NT2/D1 (cell line): ENCODE measurements at regions not wholly inside any gene's neighbourhood (a gene's known extent, or its start where the extent isn't known, plus 50 kb on each side); places are given as distances from the start of the nearest gene placed in this dataset.

ENCODE experiments used
- DNase-seq: peaks from one replicate; pipeline ENCODE4 v3.0.0-alpha.2; 2011; ENCODE audit warnings: low read depth, low spot score
- H3K27me3 ChIP-seq: 2 replicates; pipeline ENCODE4 v1.6.0; 2011; ENCODE audit warnings: mild to moderate bottlenecking; ENCODE audit not compliant: insufficient read length, insufficient read depth
- H3K36me3 ChIP-seq: 2 replicates; pipeline ENCODE4 v1.6.1; 2011; ENCODE audit warnings: mild to moderate bottlenecking, low read length, mixed read lengths; ENCODE audit not compliant: insufficient read depth, insufficient read length
- H3K4me1 ChIP-seq: 2 replicates; pipeline ENCODE4 v1.5.1; 2011; ENCODE audit not compliant: insufficient read depth, insufficient read length
- H3K4me3 ChIP-seq: 2 replicates; pipeline ENCODE4 v1.5.1; 2011; ENCODE audit warnings: low read depth; ENCODE audit not compliant: insufficient read length
- H3K9ac ChIP-seq: 2 replicates; pipeline ENCODE4 v1.6.0; 2011; ENCODE audit warnings: low read depth; ENCODE audit not compliant: insufficient read length
- H3K9me3 ChIP-seq: 2 replicates; pipeline ENCODE4 v1.5.1; 2011; ENCODE audit warnings: mild to moderate bottlenecking, low read length; ENCODE audit not compliant: insufficient read depth
- SUZ12 ChIP-seq: IDR thresholded peaks from 2 replicates; pipeline ENCODE4 v1.6.1; 2011; ENCODE audit not compliant: insufficient read length, insufficient read depth; ENCODE audit errors: extremely low read depth
- YY1 ChIP-seq: IDR thresholded peaks from 2 replicates; pipeline ENCODE4 v1.6.1; 2011; ENCODE audit not compliant: insufficient read length, insufficient read depth
- ZNF274 ChIP-seq: IDR thresholded peaks from 2 replicates; pipeline ENCODE4 v1.6.1; 2011; ENCODE audit warnings: mild to moderate bottlenecking, low read depth, low read length

DNA sequence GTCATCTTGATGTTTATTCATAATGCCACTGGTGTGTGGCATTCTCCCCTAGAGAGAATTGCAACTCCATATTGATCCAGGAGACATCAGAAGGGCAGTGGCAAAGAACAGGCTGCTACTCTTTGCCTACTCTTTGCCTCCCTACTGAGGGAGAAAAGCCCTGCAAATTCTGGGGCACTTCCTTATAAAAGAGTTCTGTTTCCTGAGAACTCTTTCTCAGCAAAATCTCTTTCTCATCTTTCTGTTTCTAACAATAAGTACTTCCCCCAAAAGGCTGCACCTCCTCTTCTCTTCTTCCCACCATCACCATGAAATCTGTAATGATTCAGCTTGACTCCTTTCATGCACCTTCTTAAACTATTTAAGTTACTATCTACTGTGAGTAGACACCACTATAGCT is 270.3 kb downstream of the MREG start:
- no peak for DNase-seq
- TF ChIP-seq SUZ12 (no peak), YY1 (no peak), ZNF274 (no peak)
- H3K36me3 ChIP-seq, result no peaks in the 10 kb centered on the region

DNA sequence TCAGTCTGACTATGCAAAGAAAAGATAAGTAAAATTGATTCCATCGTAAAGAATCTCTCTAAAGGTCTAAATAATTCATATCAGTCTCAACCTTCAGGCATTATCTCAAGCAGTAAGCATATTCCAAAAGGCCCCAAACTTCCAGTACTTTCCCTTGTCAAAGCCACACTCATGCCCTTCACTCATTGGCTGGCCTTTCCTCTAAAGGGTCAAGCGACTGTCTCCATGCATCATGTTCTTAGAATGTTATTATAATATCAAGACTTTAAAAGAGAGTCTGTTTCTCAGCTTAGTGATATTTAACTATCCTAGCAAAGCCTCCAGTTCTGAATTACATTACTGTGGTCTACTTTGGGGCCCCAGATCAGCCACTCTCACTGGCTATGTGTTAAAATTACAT is 271.3 kb downstream of the MREG start:
- DNase-seq, result no peak
- Histone ChIP-seq H3K27me3 (no peaks in the 10 kb centered on the region), H3K9me3 (no peaks in the 10 kb centered on the region), H3K4me3 (no peak overlapping the region), H3K36me3 (no peaks in the 10 kb centered on the region), H3K4me1 (no peaks in the 10 kb centered on the region), H3K9ac (no peak overlapping the region)
- no peak for TF ChIP-seq ZNF274
- TF ChIP-seq YY1, result no peak
- TF ChIP-seq SUZ12, result no peak

More for the DNA sequence above, 270.3 kb downstream of the MREG start:
- no peaks in the 10 kb centered on the region for H3K9me3 ChIP-seq
- no peaks in the 10 kb centered on the region for H3K27me3 ChIP-seq
- H3K4me3 ChIP-seq, result no peak overlapping the region
- H3K9ac ChIP-seq, result no peak overlapping the region
- no peaks in the 10 kb centered on the region for H3K4me1 ChIP-seq

DNA sequence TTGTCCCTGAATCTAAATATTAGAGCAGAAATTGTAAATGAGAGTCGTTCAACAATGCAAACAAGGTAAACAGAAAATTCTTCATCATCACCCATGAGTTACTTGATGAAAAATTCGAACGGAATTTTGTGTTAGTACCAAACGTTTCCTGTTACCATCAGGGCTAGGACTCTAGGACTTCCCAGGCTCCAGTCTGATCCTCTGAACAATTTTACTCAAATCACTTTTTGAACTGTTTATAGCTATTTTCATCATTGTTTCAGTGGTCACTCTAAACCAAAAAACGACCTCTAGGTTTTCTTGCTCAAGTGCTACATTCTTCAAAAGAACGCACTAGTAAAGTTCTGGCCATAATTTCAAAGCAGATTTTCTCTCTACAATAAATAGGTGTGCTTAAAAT is 273.3 kb downstream of the MREG start:
- H3K9ac ChIP-seq, result no peak overlapping the region
- no peaks in the 10 kb centered on the region for H3K4me1 ChIP-seq
- TF ChIP-seq ZNF274, result no peak
- TF ChIP-seq YY1, result no peak
- no peak for TF ChIP-seq SUZ12
- DNase-seq, result no peak
- H3K36me3 ChIP-seq, result no peaks in the 10 kb centered on the region
- no peaks in the 10 kb centered on the region for H3K27me3 ChIP-seq
- H3K9me3 ChIP-seq, result no peaks in the 10 kb centered on the region; the same call in 1 of the 2 replicates
- no peak overlapping the region for H3K4me3 ChIP-seq

DNA sequence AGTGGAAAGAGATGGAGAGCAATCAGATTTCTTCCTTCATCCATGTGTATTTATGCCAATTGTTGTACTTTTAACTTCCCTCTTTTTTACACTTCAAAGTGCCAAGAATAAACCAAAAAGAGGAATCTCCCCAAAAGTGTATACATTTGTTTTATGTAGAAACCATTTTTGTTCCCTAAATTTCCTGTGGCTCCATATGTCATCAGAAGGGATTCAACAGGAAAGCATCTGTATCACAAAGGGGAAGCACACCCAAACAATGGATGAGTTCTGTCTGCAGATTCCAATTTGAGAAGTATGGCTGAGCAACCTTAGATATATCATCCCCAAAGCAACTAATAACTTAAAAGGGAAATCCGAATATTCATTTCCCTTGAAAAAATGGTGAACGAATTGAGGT is 275.0 kb downstream of the MREG start:
- H3K4me1 ChIP-seq, result no peaks in the 10 kb centered on the region
- no peaks in the 10 kb centered on the region; the same call in 1 of the 2 replicates for H3K9me3 ChIP-seq
- no peak for DNase-seq
- H3K9ac ChIP-seq, result no peak overlapping the region
- H3K36me3 ChIP-seq, result no peaks in the 10 kb centered on the region
- H3K27me3 ChIP-seq, result no peaks in the 10 kb centered on the region
- H3K4me3 ChIP-seq, result no peak overlapping the region
- TF ChIP-seq SUZ12 (no peak), ZNF274 (no peak)

DNA sequence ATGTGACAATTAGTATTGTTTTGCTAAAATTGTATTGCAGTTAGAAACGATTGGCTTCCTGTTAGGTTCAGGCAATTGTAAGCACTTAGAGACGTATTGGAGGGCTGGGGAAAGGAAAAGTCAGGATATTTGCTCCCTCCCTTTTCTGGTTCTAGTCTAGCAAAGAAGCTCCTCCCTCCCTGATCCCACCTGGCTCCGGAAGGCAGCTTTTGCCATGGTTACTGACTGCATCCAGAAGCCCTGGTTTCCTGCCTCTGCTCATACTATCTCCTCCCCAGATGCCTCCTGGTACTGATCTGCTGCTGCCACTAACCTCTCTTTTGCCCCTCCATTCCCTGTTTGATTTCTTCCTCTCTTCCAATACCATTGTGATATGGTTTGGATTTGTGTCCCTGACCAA is 275.9 kb downstream of the MREG start:
- no peak for TF ChIP-seq SUZ12
- Histone ChIP-seq H3K36me3 (no peaks in the 10 kb centered on the region), H3K4me3 (no peak overlapping the region), H3K4me1 (no peaks in the 10 kb centered on the region), H3K9ac (no peak overlapping the region), H3K27me3 (no peaks in the 10 kb centered on the region), H3K9me3 (no peaks in the 10 kb centered on the region; the same call in 1 of the 2 replicates)
- no peak for DNase-seq

DNA sequence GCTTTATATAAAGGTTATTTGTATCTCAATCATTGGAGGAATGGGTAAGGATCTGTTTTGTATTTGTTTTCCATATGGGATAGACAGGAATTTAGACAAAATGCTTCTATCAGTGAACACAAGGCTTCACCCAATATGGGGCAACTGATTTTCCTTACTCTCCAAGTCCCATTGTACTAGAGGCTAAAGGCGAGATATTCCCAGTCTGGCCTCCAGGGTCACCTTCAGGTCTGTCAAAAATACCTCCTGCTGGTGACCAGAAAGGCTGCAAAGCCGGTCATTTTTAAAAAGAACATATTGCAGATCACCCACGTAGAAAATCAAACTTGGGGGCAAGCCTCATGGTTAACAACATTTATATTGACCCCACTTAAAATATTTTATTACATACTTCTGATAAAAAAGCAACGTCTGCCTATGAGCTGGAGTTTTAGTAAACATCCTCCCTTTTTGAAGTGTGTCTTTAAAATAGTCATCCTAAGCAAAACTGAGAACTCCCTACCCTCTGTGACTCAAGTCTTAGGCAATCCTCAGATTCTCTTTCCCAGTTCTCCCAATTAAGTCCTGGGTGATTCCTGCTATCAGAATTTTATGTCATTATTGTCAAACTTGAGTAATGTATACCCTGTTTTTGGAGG is 276.6 kb downstream of the MREG start:
- no peaks in the 10 kb centered on the region for H3K4me1 ChIP-seq
- no peak overlapping the region for H3K9ac ChIP-seq
- H3K4me3 ChIP-seq, result no peak overlapping the region
- H3K36me3 ChIP-seq, result no peaks in the 10 kb centered on the region
- DNase-seq, result peak; percentile 8
- H3K27me3 ChIP-seq, result no peaks in the 10 kb centered on the region
- TF ChIP-seq YY1 (no peak), SUZ12 (no peak)
- no peaks in the 10 kb centered on the region; the same call in 1 of the 2 replicates for H3K9me3 ChIP-seq

DNA sequence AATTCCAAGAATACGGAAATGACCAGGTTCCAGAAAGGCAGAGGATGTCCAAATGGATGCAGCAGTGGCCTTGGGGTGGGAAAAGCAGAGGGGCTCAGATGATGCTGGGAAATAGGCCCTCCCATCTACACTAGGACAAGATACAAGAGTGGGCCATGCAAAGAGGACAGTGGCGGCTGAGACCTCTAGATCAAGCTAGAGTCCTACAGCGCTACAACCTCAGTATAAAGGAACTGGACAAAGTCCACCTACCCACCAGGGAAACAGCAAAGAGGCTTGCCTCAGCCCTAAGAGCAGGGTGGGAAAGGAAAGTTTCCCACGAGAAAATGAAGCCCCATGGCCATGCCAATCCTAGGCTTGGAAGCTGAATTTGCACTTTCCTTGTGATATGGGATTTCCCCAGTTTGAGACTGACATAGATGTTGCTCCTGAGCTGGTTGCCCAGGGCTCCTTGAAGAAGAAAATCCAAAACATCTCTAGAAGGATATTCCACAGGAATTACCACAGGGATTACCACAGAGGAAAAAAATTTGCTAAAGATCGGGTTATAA is 282.2 kb downstream of the MREG start:
- H3K27me3 ChIP-seq, result no peaks in the 10 kb centered on the region
- no peaks in the 10 kb centered on the region for H3K36me3 ChIP-seq
- TF ChIP-seq ZNF274 (no peak), SUZ12 (no peak), YY1 (no peak)
- no peak overlapping the region for H3K4me3 ChIP-seq
- no peaks in the 10 kb centered on the region for H3K4me1 ChIP-seq
- no peaks in the 10 kb centered on the region; the same call in 1 of the 2 replicates for H3K9me3 ChIP-seq
- no peak for DNase-seq
- no peak overlapping the region for H3K9ac ChIP-seq
